ENCODE measurements at regions not wholly inside any gene's neighbourhood (a gene's known extent, or its start where the extent isn't known, plus 50 kb on each side); places are given as distances from the start of the nearest gene placed in this dataset.

DNA sequence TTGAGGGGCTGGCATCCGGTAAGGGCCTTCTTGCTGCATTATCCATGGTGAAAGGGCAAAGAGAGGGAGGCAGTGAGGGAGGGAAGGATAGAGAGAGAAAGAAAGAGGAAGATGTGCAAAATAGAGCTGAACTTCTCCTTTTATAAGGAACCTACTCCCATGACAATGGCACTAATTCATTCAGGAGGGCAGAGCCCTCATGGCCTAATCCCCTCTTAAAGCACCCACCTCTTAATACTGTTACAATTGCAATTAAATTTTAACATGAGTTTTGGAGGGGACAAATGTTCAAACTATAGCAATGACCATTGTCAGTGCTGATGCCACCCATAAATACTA, 60.2 kb downstream of the CXCR4 start:
- TF ChIP-seq, protein P1, sequence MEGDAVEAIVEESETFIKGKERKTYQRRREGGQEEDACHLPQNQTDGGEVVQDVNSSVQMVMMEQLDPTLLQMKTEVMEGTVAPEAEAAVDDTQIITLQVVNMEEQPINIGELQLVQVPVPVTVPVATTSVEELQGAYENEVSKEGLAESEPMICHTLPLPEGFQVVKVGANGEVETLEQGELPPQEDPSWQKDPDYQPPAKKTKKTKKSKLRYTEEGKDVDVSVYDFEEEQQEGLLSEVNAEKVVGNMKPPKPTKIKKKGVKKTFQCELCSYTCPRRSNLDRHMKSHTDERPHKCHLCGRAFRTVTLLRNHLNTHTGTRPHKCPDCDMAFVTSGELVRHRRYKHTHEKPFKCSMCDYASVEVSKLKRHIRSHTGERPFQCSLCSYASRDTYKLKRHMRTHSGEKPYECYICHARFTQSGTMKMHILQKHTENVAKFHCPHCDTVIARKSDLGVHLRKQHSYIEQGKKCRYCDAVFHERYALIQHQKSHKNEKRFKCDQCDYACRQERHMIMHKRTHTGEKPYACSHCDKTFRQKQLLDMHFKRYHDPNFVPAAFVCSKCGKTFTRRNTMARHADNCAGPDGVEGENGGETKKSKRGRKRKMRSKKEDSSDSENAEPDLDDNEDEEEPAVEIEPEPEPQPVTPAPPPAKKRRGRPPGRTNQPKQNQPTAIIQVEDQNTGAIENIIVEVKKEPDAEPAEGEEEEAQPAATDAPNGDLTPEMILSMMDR (conservative IDR thresholded peaks at IDR 0.05; ENCODE audit: low read depth in 2 of 2) = no peak
- TF ChIP-seq JUNB (IDR thresholded peaks at IDR 0.05; ENCODE audit: unreplicated experiment) (no peak), POLR2AphosphoS5 (IDR thresholded peaks at IDR 0.05; ENCODE audit: low read depth) (no peak)

All from GM23338 (cell line).